M059J (cell line): ENCODE measurements at regions not wholly inside any gene's neighbourhood (a gene's known extent, or its start where the extent isn't known, plus 50 kb on each side); places are given as distances from the start of the nearest gene placed in this dataset.

Experiments used
- DNase-seq: peaks from one replicate; pipeline ENCODE4 v3.0.0-alpha.2; 2012; ENCODE audit warnings: low read depth

DNA sequence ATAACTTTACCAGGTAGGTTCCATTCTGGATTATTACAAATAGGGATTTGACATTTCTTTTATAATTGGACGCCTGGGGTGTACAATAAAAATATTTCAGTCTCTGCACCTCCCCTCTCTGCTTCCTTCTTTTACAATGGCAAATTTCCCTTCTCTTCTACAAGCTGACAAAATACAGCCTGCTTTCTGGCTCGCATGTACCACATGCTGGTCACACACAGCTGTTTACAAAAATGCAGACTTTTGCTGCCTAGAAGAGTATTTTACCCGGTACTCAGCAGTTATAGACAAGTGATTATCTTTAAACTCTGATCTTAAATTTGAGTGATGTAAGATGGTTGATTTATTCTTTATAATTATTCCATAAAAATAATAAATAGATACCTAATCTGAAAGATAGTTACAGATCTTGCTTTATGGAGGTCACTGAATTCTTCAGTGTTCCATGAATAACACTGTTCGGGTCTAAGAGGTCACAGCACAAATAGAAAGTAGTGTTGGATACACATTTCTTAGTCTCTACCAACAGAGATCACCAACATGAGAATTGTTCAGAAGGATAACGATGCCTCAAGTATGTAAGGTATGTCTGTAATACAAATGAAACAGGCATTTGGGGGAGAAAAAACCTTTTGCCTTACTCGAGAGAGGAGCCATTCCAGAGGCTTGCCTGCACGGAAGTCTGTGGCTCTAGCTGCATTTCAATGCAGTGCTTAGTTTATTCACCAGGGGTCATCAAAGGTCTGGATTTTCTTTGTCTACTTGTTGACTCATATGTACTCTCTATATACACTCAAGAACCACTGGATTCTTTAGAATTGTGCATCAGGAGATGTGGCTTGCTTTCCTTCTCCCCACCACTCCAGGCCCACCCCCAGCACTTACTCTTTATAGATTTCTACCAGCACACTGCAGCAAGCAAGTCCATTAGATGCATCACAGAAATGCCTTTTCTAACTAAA is 206.6 kb upstream of the RFX3 start:
- peak; percentile 88 for DNase-seq

DNA sequence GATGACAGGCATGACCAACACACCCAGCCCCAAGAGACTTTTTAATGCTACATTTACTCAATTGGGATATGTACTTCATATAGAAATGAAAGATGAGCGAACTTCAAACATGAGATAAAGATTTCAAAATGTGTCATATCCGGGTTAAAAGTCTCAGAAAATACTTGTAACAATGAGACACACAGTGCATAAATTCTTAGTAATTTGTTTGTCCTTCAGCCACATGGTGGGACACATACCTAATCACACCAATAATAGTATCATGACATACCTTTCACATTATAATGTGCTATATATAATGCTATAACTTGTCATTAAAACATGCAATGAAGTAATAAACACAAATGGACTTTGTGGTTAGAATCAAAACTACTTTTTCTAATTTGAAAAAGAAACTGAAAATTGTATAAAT is 204.7 kb upstream of the RFX3 start:
- no peak for DNase-seq

- DNase-seq, result no peak
Measured at GRCh38 chr9:3721096-3721495, 195.3 kb upstream of the RFX3 start.

GRCh38 chr9:3719286-3719685 is 193.5 kb upstream of the RFX3 start:
- peak; percentile 20 for DNase-seq

- no peak for DNase-seq
Measured at GRCh38 chr9:3716415-3716814, 190.6 kb upstream of the RFX3 start.

DNA sequence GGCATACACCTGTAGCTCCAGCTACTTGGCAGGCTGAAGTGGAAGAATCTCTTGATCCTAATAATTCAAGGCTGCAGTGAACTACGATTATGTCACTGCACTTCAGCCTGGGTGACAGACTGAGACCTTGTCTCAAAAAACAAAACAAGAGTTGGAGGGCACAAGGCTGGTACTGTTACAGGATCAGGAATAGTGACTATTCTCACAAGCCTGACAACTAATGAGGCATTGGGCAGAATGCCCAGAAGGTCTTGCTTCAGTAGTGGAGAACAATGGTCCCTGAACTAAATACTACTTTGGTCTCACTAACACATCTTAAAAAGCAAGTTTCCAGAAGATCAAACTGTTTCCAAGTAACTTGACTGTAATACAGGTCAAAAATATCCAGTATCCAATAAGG is 182.9 kb upstream of the RFX3 start:
- peak; percentile 74 for DNase-seq

- no peak for DNase-seq
Measured at GRCh38 chr9:3704890-3705289, 179.1 kb upstream of the RFX3 start.

DNA sequence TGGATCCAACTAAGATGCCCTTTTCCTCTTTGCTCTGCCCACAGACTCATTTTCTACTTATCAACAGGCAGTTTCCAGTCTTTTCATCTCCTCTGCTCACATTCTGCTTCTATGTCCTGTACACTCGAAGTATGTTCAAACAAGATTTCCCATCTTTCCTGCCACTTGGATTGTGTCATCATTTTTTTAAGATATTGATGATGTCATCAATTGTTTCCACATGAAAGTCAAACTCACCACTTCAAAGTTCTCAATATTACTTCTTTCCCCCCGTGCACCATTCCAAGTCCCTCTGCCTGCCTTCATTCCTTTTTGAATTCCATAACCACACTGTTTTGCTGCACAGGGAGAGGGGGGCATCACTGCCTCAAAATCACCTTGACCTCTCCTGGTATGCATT is 175.0 kb upstream of the RFX3 start:
- no peak for DNase-seq

DNA sequence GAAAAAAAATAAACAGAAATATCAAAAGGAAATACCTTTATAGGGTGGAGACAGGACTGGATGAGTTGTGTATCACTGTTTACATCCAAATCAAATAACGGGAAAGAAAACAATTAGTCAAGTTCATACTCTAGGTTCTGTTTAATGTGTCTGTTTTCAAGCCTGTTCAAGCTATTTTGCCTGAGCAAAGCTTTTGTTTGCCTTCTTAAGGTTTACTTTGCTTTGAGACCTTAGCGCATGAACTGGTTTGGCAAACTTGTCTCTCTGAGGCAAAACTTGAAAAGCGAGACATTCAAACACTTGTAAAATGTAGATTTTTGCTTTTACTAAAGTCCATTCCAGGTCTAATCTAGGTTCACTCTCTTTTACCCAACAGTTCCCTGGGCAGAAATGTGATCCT is 174.1 kb upstream of the RFX3 start:
- no peak for DNase-seq

GRCh38 chr9:3698531-3698930 is 172.7 kb upstream of the RFX3 start:
- DNase-seq, result no peak

DNA sequence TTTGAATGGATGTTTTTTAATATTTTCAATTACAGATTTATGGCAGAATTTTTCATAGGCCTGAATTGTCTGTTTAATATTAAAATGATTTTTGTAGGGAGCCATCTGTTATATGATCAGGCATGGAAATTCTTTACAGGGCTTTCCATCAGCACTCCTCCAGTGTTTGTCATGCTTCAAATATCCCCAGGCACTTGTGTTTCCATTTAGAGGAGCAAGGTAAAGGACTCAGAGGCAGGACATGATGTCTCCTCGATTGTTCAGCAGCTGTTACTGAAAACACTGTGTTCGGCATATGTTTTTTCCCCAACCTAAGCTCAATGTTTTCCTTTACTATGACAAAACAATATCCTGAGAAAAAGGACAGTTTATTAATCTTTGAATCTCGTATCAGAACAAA is 172.3 kb upstream of the RFX3 start:
- no peak for DNase-seq

GRCh38 chr9:3696368-3696767 is 170.6 kb upstream of the RFX3 start:
- no peak for DNase-seq

DNA sequence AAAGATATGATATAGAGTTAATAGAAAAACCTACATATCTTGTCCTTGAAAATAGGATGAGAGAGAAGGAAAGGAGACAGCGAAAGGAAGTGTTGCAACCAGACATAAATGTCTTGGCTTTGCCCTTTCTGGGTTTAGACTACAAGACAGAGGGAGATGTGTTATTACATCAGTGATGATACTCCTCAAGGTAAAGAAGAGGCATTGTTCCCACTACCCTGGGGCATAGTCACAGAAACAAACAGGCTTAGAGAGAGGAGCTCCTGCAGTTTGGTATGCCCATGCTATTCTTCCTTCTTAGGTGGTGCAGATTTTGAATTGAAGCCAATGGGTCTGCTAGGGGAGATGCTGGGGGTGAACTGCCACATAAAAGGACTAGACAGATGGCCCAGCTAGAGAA is 166.8 kb upstream of the RFX3 start:
- no peak for DNase-seq

- DNase-seq, result no peak
Measured at GRCh38 chr9:3689555-3689954, 163.8 kb upstream of the RFX3 start.

DNA sequence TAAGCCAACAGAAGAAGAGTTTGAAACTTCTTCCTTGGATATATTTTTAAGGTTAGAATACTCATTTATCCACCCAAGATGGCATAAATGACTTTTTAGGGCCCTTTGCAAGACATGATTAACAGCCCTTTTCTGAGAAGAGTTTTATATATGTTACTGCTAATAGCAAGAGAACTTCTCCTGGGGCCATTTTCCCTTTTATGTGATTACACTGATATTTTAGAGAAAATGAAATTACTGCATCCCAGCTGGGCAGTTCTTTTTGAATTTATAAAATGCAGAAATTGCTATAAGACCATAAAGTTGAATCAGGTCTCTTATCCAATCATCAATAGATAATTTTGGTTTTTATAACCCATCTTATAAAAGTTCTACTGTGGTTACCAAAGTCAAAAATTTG is 161.3 kb upstream of the RFX3 start:
- DNase-seq, result no peak

DNA sequence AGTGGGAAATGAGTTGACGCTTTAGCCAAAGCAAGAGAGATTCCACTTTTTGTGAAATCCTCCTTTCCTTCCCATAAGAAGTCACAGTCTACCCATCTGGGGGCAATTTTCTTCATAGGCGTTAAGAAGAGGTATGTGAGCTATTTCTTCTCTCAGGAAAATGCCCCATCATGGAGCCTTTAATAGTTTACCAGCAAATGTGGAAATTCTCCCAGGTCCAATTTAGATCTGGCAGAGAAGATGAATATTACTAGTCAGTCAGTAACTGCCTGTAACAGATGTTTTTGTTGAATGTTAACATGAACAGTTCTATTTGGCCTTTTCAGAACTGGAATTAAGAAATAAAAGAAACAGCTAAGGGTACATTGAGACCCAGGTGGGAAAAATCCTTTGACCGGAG is 156.4 kb upstream of the RFX3 start:
- DNase-seq, result no peak

GRCh38 chr9:3677541-3677940 is 151.7 kb upstream of the RFX3 start:
- DNase-seq, result no peak

DNA sequence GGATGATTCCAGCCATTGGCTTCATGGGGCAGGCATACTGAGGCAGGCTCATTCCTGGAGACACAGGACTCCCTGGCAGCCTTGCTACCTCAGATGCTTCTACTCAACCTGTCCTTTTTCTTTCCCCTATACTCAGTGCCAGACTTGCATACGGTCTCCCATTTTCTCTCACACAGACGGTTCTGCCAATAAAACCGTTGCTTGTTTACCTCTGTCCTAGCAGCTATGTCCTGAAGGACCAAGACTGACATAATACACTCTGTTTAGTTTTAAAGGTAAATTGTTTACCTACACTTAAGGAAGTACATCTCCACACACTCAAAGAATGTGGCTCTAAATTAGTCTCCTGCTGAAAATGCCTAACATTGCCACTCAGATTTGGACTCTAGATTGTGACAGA is 151.0 kb upstream of the RFX3 start:
- DNase-seq, result no peak

DNA sequence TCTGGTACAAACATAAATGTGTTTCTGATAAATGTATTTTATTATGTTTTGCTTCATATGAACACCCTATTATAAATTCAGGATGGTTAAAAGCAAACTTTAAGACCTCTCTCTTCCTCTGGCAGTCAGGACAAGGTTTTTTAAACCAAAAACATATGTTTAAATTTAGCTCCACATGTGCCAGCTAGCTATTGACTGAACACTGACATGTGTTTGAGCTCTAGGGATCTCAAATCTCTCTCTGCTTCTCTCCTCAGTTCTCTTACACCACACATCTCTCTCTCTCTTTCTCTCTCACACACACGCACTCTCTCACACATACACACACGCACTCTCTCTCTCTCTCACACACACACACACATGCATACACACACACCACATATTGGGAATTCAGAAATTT is 150.1 kb upstream of the RFX3 start:
- DNase-seq, result no peak

- DNase-seq, result no peak
Measured at GRCh38 chr9:3674561-3674960, 148.8 kb upstream of the RFX3 start.

- DNase-seq, result no peak
Measured at GRCh38 chr9:3672399-3672798, 146.6 kb upstream of the RFX3 start.

- no peak for DNase-seq
Measured at GRCh38 chr9:3664044-3664443, 138.2 kb upstream of the RFX3 start.

- DNase-seq, result peak; percentile 60
Measured at GRCh38 chr9:3662671-3663070, 136.9 kb upstream of the RFX3 start.

- DNase-seq, result no peak
Measured at GRCh38 chr9:3660936-3661335, 135.1 kb upstream of the RFX3 start.
